Subcutaneous abdominal adipose tissue (tissue), 5 donors: ENCODE measurements at regions not wholly inside any gene's neighbourhood (a gene's known extent, or its start where the extent isn't known, plus 50 kb on each side); places are given as distances from the start of the nearest gene placed in this dataset.

Experiments used
- H3K27ac ChIP-seq: one replicate; pipeline ENCODE4 v1.7.0; 2013; ENCODE audit warnings: low read depth, mild to moderate bottlenecking, inconsistent platforms, low read length, moderate library complexity
- H3K27me3 ChIP-seq, 5 donors: one replicate each; pipeline ENCODE4 v1.7.0; 2013; ENCODE audit warnings: low read length in 5 of 5, inconsistent platforms in 1 of 5; ENCODE audit not compliant: control insufficient read depth in 5 of 5, insufficient read depth in 4 of 5
- H3K36me3 ChIP-seq, 5 donors: one replicate each; pipeline ENCODE4 v1.7.0; 2013; ENCODE audit warnings: low read length in 5 of 5; ENCODE audit not compliant: control insufficient read depth in 5 of 5, insufficient read depth in 5 of 5
- H3K4me1 ChIP-seq, 5 donors: one replicate each; pipeline ENCODE4 v1.7.0; 2013; ENCODE audit warnings: low read length in 5 of 5, mild to moderate bottlenecking in 3 of 5, moderate library complexity in 1 of 5; ENCODE audit not compliant: control insufficient read depth in 5 of 5, insufficient read depth in 5 of 5
- H3K4me3 ChIP-seq, 5 donors: one replicate each; pipeline ENCODE4 v1.7.0; 2013; ENCODE audit warnings: low read length in 5 of 5, low read depth in 1 of 5
- H3K9ac ChIP-seq, 5 donors: one replicate each; pipeline ENCODE4 v1.7.0; 2013; ENCODE audit warnings: low read length in 5 of 5, mild to moderate bottlenecking in 4 of 5, moderate library complexity in 3 of 5
- H3K9me3 ChIP-seq, 5 donors: one replicate each; pipeline ENCODE4 v1.7.0; 2013; ENCODE audit warnings: low read length in 5 of 5; ENCODE audit not compliant: control insufficient read depth in 5 of 5
- donor health status: healthy.
- donor health status: healthy.
- donor health status: healthy.
- donor health status: healthy.
- donor health status: healthy.

DNA sequence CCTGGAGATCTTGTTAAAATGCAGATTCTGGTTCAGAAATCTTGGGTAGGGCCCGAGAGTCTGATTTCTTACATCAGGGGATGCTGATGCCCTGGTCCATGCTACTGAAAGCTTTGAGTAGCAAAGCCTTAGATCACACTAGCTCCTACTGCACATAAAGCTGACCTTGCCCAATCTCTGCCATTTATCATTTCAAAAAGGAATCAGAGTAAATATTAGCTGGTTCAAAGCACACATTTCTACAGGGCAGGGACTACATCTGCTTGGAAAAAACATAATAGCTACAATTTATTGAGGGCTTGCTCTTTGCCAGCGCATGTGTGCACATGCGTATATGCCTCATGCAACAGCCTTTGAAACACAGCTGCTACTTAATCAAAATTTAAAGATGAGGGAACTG, 440.4 kb upstream of the ARID1B start:
- Histone ChIP-seq H3K27ac (no peak overlapping the region), H3K4me3 (no peak overlapping the region), H3K9ac (no peak overlapping the region), H3K27me3 (no peaks in the 10 kb centered on the region), H3K9me3 (peaks cover 4 to 13% (median 10%) of the 10 kb centered on the region in 5 donors), H3K36me3 (no peaks in the 10 kb centered on the region), H3K4me1 (no peaks in the 10 kb centered on the region)

DNA sequence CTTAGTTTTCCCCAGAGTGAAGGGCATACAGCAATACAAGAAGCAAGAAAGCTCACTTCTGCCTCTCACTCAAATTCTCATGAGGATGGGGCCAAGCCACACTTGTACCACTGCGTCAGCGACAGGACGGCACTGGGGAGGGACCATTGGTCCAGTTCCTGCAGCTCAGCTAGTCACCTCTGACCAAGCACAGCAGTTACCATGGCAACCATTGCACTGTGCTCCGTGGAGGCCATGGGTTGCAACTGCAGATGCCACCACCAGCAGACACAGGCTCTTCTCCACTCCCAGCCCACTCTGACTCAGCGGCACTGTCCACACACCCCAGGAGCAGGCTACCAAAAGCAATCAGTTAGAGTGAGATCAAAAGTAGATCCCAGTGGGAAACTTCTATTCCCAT, 441.1 kb upstream of the ARID1B start:
- H3K27me3 ChIP-seq: no peaks in the 10 kb centered on the region
- H3K4me3 ChIP-seq: no peak overlapping the region
- H3K27ac ChIP-seq: no peak overlapping the region
- no peaks in the 10 kb centered on the region for H3K36me3 ChIP-seq
- no peak overlapping the region for H3K9ac ChIP-seq
- peaks cover 4 to 13% (median 11%) of the 10 kb centered on the region in 5 donors for H3K9me3 ChIP-seq
- no peaks in the 10 kb centered on the region for H3K4me1 ChIP-seq

DNA sequence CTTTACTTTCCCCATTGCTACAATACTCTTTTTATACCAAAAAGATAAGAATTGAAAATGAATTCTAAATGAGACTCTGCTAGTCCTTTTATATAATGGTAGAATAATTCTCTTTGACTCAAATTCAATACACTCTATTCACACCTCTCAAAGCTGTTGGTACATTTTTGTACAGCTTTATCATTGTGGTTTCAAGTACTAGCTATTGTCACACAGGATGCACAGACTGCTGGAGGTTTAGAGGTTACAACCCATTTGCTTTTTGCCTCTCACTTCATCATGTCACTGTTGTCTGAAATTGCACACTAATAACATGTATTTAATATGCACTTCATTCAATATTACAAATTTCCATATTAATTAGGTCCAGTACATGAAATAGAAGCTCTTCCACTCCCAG, 442.2 kb upstream of the ARID1B start:
- Histone ChIP-seq H3K27me3 (no peaks in the 10 kb centered on the region), H3K9ac (no peak overlapping the region), H3K36me3 (no peaks in the 10 kb centered on the region), H3K9me3 (peaks cover 4 to 13% (median 11%) of the 10 kb centered on the region in 5 donors), H3K4me1 (no peaks in the 10 kb centered on the region), H3K27ac (no peak overlapping the region), H3K4me3 (no peak overlapping the region)

DNA sequence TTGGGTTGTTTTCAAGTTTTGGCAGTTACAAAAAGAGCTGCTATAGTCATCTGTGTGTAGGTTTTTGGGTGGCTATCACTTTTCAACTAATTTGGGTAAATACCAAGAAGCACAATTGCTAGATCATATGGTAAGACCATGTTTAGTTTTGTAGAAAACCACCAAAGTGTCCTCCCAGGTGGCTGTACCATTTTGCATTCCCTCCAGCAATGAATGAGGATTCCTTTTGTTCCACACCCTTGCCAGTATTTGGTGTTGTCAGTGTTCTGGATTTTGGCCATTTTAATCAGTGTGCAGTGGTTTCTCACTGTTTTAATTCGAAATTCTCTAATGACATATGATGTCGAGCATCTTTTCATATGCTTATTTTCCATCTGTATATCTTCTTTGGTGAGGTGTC, 457.5 kb upstream of the ARID1B start:
- no peaks in the 10 kb centered on the region for H3K4me1 ChIP-seq

DNA sequence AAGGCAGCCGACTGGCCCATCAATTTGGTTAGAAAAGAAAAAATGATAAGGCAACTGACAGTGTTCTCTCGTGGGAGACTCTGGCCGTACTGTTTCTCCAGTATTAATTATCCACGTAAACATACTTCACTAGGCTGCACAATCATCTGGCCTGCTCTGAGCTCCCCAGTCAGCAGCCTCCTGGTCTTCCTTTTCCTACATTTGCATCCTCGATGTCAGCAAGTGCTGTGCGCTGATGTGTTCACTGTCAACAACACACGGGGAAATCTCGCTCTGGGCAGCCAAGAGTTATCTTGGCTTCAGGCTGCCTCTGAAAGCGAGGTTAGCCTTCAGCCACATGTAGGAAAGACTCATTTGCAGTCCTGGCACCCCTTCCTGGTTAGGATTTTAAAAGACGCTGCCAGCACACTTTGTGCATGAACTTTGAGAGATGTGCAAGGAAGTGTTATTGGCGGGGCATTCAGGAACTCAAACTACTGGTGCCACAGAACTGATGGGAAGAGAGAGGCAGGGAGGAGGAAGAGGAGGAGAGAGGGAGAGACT, 460.5 kb upstream of the ARID1B start:
- no peak overlapping the region for H3K27ac ChIP-seq
- H3K4me1 ChIP-seq: no peaks in the 10 kb centered on the region
- H3K27me3 ChIP-seq: no peaks in the 10 kb centered on the region
- H3K36me3 ChIP-seq: no peaks in the 10 kb centered on the region
- H3K9me3 ChIP-seq: no peaks in the 10 kb centered on the region
- no peak overlapping the region for H3K9ac ChIP-seq
- H3K4me3 ChIP-seq: no peak overlapping the region

More for the DNA sequence above, 457.5 kb upstream of the ARID1B start:
- H3K9ac ChIP-seq: no peak overlapping the region
- no peak overlapping the region for H3K27ac ChIP-seq
- no peak overlapping the region for H3K4me3 ChIP-seq
- H3K9me3 ChIP-seq: peaks cover 0 to 3% (median 0%) of the 10 kb centered on the region in 5 donors
- no peaks in the 10 kb centered on the region for H3K27me3 ChIP-seq
- no peaks in the 10 kb centered on the region for H3K36me3 ChIP-seq

DNA sequence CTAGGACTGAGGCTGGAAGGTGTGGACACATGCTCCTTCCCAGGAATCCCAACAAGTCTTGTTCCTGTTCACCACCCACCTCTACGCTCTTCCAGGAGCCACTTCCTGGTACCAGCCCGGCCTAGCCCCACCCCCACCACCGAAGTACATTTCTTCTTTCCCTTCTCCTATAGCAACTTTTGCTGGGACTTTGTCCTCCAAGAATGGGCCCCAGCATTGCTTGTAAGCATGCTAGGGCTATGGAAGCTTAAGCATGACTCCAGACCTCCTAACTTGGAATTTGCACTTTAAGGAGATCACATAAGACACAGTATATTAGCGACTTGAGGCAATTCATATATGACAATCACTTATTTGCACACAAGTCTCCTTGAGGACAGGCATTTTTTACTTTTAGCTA, 462.0 kb upstream of the ARID1B start:
- Histone ChIP-seq H3K4me3 (no peak overlapping the region), H3K9me3 (no peaks in the 10 kb centered on the region), H3K4me1 (no peaks in the 10 kb centered on the region), H3K27ac (no peak overlapping the region), H3K36me3 (no peaks in the 10 kb centered on the region), H3K9ac (no peak overlapping the region), H3K27me3 (no peaks in the 10 kb centered on the region)

DNA sequence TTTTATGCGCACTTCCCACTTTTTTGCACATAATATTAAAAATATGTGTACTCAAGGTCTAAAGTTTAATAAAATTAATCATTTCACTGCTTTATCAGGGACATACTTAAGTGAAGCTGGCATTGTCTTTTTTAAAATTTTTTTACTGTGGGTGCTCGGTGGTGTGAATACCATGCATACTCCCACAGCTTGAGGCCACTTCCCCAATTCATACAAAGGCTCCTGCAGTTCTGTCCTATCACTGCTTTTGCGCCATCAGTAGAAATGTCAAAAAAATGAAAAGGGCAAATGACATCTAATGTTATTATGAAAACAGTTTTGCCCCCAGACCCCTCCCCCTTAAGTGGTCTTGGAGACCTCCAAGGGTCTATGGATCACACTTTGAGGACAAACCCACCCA, 464.1 kb upstream of the ARID1B start:
- Histone ChIP-seq H3K4me1 (no peaks in the 10 kb centered on the region), H3K9me3 (no peaks in the 10 kb centered on the region), H3K27me3 (no peaks in the 10 kb centered on the region), H3K9ac (no peak overlapping the region), H3K27ac (no peak overlapping the region), H3K4me3 (no peak overlapping the region), H3K36me3 (no peaks in the 10 kb centered on the region)

DNA sequence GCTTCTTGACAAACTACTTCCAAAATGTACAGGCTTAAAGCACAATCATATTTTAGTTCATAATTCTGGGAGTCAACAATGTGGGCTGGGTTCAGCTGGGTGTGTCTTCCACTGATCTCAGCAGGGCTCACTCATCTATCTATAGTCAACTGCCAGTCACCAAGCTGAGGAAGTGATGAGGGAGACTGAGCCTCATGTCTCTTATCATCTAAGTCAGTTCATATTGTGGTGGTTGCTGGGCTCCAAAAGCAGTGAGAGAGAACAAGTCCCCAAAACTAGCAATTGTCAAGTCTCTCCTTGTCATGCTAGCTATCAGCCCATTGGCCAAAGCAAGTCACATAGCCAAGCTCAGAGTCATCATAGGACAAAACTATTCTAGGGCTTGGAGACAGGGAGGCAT, 465.9 kb upstream of the ARID1B start:
- Histone ChIP-seq H3K27ac (no peak overlapping the region), H3K9me3 (no peaks in the 10 kb centered on the region), H3K4me1 (no peaks in the 10 kb centered on the region), H3K9ac (no peak overlapping the region), H3K4me3 (no peak overlapping the region), H3K36me3 (no peaks in the 10 kb centered on the region), H3K27me3 (no peaks in the 10 kb centered on the region)

DNA sequence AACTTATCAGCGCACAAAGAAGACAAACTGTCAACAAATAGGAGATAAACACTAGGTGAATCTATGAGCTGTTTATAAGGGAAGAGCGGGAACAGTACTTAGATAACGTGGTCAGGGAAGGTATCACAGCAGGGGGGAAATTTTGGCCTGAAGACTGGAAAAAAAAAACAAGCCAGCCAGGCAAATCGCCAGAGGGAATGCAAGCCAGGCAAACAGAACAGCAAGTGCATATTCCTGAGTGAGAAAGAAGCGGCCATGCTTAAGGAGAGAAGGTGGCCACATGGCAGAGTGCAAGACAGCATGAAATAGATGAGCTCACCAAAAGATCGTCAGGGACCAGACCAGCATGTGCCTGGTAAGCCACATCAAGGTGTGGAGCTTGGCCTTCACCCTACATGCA, 466.5 kb upstream of the ARID1B start:
- H3K27me3 ChIP-seq: no peaks in the 10 kb centered on the region
- H3K4me3 ChIP-seq: no peak overlapping the region
- H3K4me1 ChIP-seq: no peaks in the 10 kb centered on the region
- no peaks in the 10 kb centered on the region for H3K9me3 ChIP-seq
- no peak overlapping the region for H3K9ac ChIP-seq
- H3K36me3 ChIP-seq: no peaks in the 10 kb centered on the region
- H3K27ac ChIP-seq: no peak overlapping the region

DNA sequence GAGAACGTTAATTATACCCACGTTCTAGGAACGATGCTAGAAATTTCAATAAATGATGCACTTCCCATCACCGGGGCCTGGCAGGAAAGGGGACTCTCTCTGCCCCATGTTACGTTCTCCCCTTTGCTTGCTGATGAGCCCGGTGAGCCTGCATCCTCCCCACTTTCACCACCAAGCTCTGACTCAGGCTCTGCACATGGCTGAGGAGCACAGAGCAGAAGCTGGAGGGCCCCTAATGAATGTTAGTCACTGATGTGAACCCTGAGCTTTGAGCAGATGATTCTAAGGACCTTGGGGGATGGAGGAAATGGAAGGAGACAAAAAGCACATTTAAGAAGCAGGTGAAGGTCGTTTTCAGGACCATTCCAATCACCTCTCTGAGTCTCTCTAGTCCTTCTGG, 468.2 kb upstream of the ARID1B start:
- H3K4me1 ChIP-seq: no peaks in the 10 kb centered on the region
- H3K9ac ChIP-seq: no peak overlapping the region
- no peak overlapping the region for H3K4me3 ChIP-seq
- H3K27ac ChIP-seq: no peak overlapping the region
- H3K36me3 ChIP-seq: no peaks in the 10 kb centered on the region
- no peaks in the 10 kb centered on the region for H3K27me3 ChIP-seq
- H3K9me3 ChIP-seq: no peaks in the 10 kb centered on the region

DNA sequence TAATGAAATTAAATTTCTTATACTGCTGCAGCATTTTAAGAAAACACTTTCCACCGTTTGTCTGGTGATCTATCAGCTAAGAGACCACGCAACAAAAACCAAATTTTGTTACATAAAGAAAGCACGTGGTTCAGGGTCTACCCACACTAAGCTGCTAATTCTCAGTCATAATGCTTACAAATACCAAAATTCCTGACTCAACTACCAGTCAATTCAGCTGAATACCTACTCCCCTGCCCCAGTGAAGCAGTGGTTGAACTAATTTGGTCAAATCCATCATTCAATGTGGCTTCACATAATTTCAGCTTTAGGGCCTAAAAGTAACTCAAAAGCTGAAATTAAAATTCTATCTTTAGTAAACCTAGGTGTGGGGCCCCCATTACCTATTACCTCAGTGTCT, 468.6 kb upstream of the ARID1B start:
- Histone ChIP-seq H3K36me3 (no peaks in the 10 kb centered on the region), H3K27me3 (no peaks in the 10 kb centered on the region), H3K4me1 (no peaks in the 10 kb centered on the region), H3K4me3 (no peak overlapping the region), H3K9ac (no peak overlapping the region), H3K27ac (no peak overlapping the region), H3K9me3 (no peaks in the 10 kb centered on the region)
